ENCODE measurements at regions not wholly inside any gene's neighbourhood (a gene's known extent, or its start where the extent isn't known, plus 50 kb on each side); places are given as distances from the start of the nearest gene placed in this dataset.

GRCh38 chr12:60096727-60097126, 500.9 kb downstream of the SLC16A7 start:
- DNase-seq (ENCODE audit: low spot score): no peak
- no peak for TF ChIP-seq CTCF (IDR thresholded peaks at IDR 0.05; ENCODE audit: borderline replicate concordance, control extremely low read depth, extremely low read depth, insufficient read depth, missing control alignments)

GRCh38 chr12:60100160-60100559, 504.3 kb downstream of the SLC16A7 start:
- in situ Hi-C loops (cut with MboI; ENCODE audit: low sequenced_read_pairs, unreplicated experiment): no loop called here
- TF ChIP-seq CTCF (IDR thresholded peaks at IDR 0.05; ENCODE audit: borderline replicate concordance, control extremely low read depth, extremely low read depth, insufficient read depth, missing control alignments): no peak

More at GRCh38 chr12:60096727-60097126, 500.9 kb downstream of the SLC16A7 start:
- in situ Hi-C loops (cut with MboI; ENCODE audit: low sequenced_read_pairs, unreplicated experiment): no loop called here

GRCh38 chr12:60100852-60101251, 505.0 kb downstream of the SLC16A7 start:
- in situ Hi-C loops (cut with MboI; ENCODE audit: low sequenced_read_pairs, unreplicated experiment): no loop called here
- DNase-seq (ENCODE audit: low spot score): no peak
- TF ChIP-seq CTCF (IDR thresholded peaks at IDR 0.05; ENCODE audit: borderline replicate concordance, control extremely low read depth, extremely low read depth, insufficient read depth, missing control alignments): no peak

More at GRCh38 chr12:60100160-60100559, 504.3 kb downstream of the SLC16A7 start:
- DNase-seq (ENCODE audit: low spot score): no peak

- no peak for DNase-seq (ENCODE audit: low spot score)
- in situ Hi-C loops (cut with MboI; ENCODE audit: low sequenced_read_pairs, unreplicated experiment): no loop called here
- TF ChIP-seq CTCF (IDR thresholded peaks at IDR 0.05; ENCODE audit: borderline replicate concordance, control extremely low read depth, extremely low read depth, insufficient read depth, missing control alignments): no peak
These were observed 505.9 kb downstream of the SLC16A7 start for GRCh38 chr12:60101715-60102114.

- DNase-seq (ENCODE audit: low spot score): no peak
- in situ Hi-C loops (cut with MboI; ENCODE audit: low sequenced_read_pairs, unreplicated experiment): no loop called here
- no peak for TF ChIP-seq CTCF (IDR thresholded peaks at IDR 0.05; ENCODE audit: borderline replicate concordance, control extremely low read depth, extremely low read depth, insufficient read depth, missing control alignments)
These were observed 510.4 kb downstream of the SLC16A7 start for GRCh38 chr12:60106214-60106613.

GRCh38 chr12:60107992-60108391, 512.2 kb downstream of the SLC16A7 start:
- in situ Hi-C loops (cut with MboI; ENCODE audit: low sequenced_read_pairs, unreplicated experiment): no loop called here
- no peak for TF ChIP-seq CTCF (IDR thresholded peaks at IDR 0.05; ENCODE audit: borderline replicate concordance, control extremely low read depth, extremely low read depth, insufficient read depth, missing control alignments)
- no peak for DNase-seq (ENCODE audit: low spot score)

GRCh38 chr12:60112063-60112462, 516.2 kb downstream of the SLC16A7 start:
- no peak for TF ChIP-seq CTCF (IDR thresholded peaks at IDR 0.05; ENCODE audit: borderline replicate concordance, control extremely low read depth, extremely low read depth, insufficient read depth, missing control alignments)
- in situ Hi-C loops (cut with MboI; ENCODE audit: low sequenced_read_pairs, unreplicated experiment): no loop called here
- no peak for DNase-seq (ENCODE audit: low spot score)

All from GM13976 (cell line).